ENCODE measurements at regions not wholly inside any gene's neighbourhood (a gene's known extent, or its start where the extent isn't known, plus 50 kb on each side); places are given as distances from the start of the nearest gene placed in this dataset.

DNA sequence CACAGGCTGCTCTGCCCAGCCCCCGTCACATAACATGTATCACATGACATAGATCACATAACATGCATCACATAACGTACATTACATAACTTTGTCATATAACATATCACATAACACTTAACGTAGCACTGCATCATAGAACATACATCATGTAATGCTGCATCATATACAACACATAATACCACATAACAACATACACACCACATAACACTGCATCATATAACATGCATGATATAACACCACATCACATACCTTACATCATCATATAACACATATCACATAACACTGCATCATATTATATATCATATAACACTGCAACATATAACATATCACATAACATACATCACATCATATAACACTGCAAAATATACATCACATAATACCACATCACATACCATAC, 83.8 kb downstream of the AXIN2 start:
- Histone ChIP-seq H3K27me3 (ENCODE audit: low read depth) (no peaks in the 10 kb centered on the region), H3K36me3 (no peaks in the 10 kb centered on the region), H3K9me3 (replicated peaks) (no peaks in the 10 kb centered on the region), H3K4me3 (no peak overlapping the region), H3K27ac (replicated peaks) (no peak overlapping the region), H3K4me1 (peaks cover 17% of the 10 kb centered on the region)
- TF ChIP-seq, protein P1, sequence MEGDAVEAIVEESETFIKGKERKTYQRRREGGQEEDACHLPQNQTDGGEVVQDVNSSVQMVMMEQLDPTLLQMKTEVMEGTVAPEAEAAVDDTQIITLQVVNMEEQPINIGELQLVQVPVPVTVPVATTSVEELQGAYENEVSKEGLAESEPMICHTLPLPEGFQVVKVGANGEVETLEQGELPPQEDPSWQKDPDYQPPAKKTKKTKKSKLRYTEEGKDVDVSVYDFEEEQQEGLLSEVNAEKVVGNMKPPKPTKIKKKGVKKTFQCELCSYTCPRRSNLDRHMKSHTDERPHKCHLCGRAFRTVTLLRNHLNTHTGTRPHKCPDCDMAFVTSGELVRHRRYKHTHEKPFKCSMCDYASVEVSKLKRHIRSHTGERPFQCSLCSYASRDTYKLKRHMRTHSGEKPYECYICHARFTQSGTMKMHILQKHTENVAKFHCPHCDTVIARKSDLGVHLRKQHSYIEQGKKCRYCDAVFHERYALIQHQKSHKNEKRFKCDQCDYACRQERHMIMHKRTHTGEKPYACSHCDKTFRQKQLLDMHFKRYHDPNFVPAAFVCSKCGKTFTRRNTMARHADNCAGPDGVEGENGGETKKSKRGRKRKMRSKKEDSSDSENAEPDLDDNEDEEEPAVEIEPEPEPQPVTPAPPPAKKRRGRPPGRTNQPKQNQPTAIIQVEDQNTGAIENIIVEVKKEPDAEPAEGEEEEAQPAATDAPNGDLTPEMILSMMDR (IDR thresholded peaks at IDR 0.05; ENCODE audit: borderline replicate concordance), result no peak
- DNase-seq, result no peak
- intact Hi-C loops (cut with micrococcal nuclease), result no loop called here

DNA sequence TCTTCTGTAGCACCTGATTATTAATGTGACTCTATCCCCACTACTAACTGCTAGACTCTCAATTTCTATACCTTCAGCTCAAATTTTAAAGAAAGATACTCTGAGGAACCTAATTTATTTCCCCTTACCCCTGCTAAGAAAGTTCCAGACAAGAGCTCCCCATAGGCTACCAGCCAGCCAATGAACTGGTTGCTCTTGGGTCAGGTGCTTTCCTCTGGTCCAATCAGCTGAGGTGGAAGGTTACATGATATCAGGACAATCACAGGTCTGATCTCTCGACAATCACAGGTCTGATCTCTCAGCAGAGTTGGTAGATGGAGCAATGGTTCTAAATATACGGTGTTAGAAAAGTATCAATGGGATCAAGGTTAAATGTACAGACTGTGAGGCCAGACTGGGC, 86.8 kb downstream of the AXIN2 start:
- no peaks in the 10 kb centered on the region for H3K27me3 ChIP-seq (ENCODE audit: low read depth)
- H3K4me3 ChIP-seq, result no peak overlapping the region
- no peak for DNase-seq
- no peaks in the 10 kb centered on the region for H3K36me3 ChIP-seq
- H3K27ac ChIP-seq (replicated peaks), result no peak overlapping the region
- intact Hi-C loops (cut with micrococcal nuclease), result no loop called here
- H3K9me3 ChIP-seq (replicated peaks), result no peaks in the 10 kb centered on the region
- TF ChIP-seq, protein P1 (IDR thresholded peaks at IDR 0.05; ENCODE audit: borderline replicate concordance), result no peak
- peaks cover 21% of the 10 kb centered on the region for H3K4me1 ChIP-seq

DNA sequence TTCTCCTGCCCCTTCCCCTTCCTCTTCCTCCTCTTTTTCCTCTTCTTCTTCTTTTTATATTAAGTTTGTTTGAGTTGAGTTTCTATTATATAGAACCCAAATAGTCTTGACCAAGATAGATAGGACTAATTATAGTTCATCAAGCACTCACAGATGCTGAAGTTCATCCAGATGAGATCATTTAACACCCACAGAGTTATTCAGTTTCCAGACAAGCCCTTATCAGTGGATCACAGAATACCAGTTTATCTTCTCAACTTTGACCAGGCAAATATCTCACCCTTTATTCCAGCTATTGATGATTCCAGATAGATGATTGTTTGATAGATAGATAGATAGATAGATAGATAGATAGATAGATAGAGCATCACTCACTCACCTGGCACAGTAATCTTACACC, 87.5 kb downstream of the AXIN2 start:
- Histone ChIP-seq H3K36me3 (no peaks in the 10 kb centered on the region), H3K4me3 (no peak overlapping the region), H3K9me3 (replicated peaks) (no peaks in the 10 kb centered on the region), H3K27ac (replicated peaks) (no peak overlapping the region), H3K4me1 (peaks cover 21% of the 10 kb centered on the region), H3K27me3 (ENCODE audit: low read depth) (no peaks in the 10 kb centered on the region)
- intact Hi-C loops (cut with micrococcal nuclease), result no loop called here
- TF ChIP-seq, protein P1 (IDR thresholded peaks at IDR 0.05; ENCODE audit: borderline replicate concordance), result no peak
- DNase-seq, result no peak

DNA sequence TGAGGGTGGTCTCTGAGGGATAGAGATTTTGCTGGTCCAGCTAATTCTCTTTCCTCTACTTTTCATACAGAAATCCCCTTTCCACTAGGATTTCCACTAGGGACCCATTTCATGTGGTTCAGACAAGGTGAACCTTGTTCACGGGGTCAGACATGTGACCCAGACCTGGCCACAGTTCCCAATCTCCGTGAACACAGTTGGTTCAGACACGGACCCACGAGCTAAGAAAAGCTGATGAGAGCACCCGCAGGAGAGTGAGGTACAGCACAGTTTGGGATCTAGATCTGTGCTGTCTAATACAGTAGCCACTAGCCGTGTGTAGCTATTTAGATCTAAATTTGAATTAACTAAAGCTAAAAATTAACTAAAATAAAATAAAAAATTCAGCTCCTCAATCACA, 88.1 kb downstream of the AXIN2 start:
- DNase-seq, result no peak
- TF ChIP-seq, protein P1 (IDR thresholded peaks at IDR 0.05; ENCODE audit: borderline replicate concordance), result no peak

DNA sequence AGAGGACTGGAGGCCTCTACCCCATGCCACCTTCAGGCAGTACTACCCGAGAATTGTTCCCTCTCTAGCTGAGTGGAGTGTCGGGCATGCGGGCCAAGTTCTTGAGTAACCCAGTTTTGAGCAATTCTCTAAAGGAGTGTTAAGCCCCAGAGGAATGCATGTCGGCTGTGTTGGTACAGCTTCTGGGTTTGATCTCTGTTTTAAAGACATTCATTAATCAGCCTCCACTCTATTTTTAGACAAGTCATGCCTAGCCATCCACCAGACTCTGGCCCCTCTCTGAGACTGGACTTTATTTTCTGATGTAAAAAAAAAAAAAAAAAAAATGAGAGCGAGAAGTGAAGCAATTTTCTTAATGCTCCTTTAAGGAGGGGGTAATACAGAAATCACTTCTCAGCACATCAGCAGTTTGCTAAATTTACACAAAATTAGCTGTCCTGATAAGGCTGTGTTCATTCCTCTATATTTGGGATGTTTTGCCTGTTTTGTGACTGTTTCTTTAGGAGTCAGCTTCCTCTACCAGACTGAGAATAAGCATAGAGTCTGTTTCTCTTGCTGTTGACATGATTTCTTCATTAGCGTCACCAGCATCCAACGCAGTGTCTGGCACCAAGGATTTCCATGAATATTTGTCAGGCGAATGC, 88.7 kb downstream of the AXIN2 start:
- peak overlapping the region; percentile 9 for H3K27ac ChIP-seq (replicated peaks)
- no peak for DNase-seq
- no peaks in the 10 kb centered on the region for H3K9me3 ChIP-seq (replicated peaks)
- no peaks in the 10 kb centered on the region for H3K27me3 ChIP-seq (ENCODE audit: low read depth)
- TF ChIP-seq, protein P1 (IDR thresholded peaks at IDR 0.05; ENCODE audit: borderline replicate concordance), result no peak
- peaks cover 21% of the 10 kb centered on the region for H3K4me1 ChIP-seq
- intact Hi-C loops (cut with micrococcal nuclease), result no loop called here
- no peak overlapping the region for H3K4me3 ChIP-seq
- no peaks in the 10 kb centered on the region for H3K36me3 ChIP-seq

More for the DNA sequence above, 88.1 kb downstream of the AXIN2 start:
- H3K4me1 ChIP-seq, result peaks cover 21% of the 10 kb centered on the region
- H3K36me3 ChIP-seq, result no peaks in the 10 kb centered on the region
- no peak overlapping the region for H3K4me3 ChIP-seq
- peak overlapping the region; percentile 6 for H3K27ac ChIP-seq (replicated peaks)
- no peaks in the 10 kb centered on the region for H3K9me3 ChIP-seq (replicated peaks)
- H3K27me3 ChIP-seq (ENCODE audit: low read depth), result no peaks in the 10 kb centered on the region
- intact Hi-C loops (cut with micrococcal nuclease), result no loop called here

Measured in left ventricle myocardium inferior (tissue), 1 donor.